SH-SY5Y (cell line): ENCODE measurements at regions not wholly inside any gene's neighbourhood (a gene's known extent, or its start where the extent isn't known, plus 50 kb on each side); places are given as distances from the start of the nearest gene placed in this dataset.

ENCODE experiments used
- GATA2 ChIP-seq: IDR thresholded peaks from 2 replicates; pipeline ENCODE4 v1.6.1; 2011; ENCODE audit warnings: mild to moderate bottlenecking, low read depth, low read length
- GATA3 ChIP-seq: IDR thresholded peaks from 2 replicates; pipeline ENCODE4 v1.6.1; 2011; ENCODE audit warnings: low read depth, mild to moderate bottlenecking, low read length, moderate library complexity

GRCh38 chr10:78544423-78545090 lies 510.9 kb downstream of the RPS24 start:
- no peak for TF ChIP-seq GATA2
- no peak for TF ChIP-seq GATA3

GRCh38 chr10:78545756-78546155 lies 512.1 kb downstream of the RPS24 start:
- no peak for TF ChIP-seq GATA3
- no peak for TF ChIP-seq GATA2

DNA sequence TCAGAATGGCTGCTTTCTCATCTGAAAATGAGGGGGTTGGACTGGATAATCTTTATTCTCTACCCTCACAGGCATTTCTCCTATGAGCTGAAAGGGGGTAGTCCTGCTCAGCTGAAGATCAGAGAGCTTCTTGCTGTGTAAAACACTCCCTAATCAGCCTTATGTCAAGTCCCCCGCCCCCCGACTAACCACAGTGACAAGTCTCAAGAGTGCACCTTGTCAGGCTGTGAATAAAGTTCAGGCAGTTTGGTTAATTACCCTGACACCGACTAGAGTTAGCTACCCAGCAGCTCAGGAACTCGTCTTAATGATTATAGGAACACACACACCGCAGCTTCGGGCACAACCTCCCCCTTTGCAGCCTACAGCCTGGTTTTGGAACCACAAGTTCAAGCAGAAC lies 513.7 kb downstream of the RPS24 start:
- TF ChIP-seq GATA2: no peak
- no peak for TF ChIP-seq GATA3

GRCh38 chr10:78547905-78548304 lies 514.2 kb downstream of the RPS24 start:
- TF ChIP-seq GATA3 (no peak), GATA2 (no peak)

DNA sequence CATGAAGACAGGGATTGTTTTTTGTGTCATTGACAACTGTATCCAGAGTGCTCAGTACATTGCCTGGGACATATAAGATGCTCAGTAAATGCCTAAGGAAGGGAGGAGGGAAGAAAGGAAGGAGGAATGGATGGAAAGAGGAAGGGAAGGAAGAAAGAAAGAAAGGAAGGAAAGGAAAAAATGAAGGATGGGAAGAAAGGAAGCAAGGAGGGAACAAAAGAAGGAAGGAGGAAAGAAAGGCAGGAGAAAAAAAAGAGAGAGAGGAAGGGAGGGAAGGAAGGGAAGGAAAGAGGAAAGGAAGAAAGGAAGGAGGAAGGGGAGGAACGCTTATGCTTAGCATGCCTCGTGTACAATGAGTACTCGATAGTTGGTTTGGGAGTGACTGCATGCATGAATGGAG lies 514.7 kb downstream of the RPS24 start:
- TF ChIP-seq GATA2 (no peak), GATA3 (no peak)

DNA sequence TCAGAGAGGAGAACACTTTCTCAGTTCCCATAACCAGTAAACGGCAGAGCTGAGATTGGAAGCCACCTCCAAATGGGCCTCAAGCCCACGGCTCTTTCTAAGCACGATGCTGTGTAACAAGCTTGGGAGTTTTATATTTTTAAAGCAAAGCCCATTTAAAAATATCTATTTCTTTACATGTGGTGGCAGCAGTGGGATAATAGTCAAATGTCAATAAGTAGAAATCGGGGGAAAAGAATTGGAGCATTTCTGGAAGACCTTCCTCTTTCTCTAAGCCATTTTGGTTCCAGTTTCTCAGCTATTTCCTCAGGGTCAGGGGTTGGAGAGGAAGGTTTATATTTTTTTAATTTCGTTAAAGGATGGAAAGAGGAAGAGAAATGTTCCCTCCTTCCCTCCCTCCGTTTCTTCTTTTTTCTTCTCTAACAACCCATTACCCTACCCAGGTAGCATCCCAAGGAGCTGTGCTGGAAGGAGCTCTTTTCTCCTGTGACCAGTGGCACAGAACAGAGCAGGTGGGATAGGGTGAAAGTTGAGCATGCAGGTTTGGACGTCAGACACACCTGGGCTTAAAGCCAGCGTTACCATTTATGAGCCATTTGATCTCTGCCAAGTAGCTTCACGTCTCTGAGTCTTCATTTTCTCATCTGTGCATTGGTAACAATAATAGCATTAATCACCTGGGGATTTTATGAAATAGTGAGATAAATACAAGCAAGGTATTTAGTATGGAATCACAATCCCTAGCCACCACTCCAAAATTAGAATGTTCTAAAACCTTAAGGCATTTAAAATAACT lies 515.7 kb downstream of the RPS24 start:
- no peak for TF ChIP-seq GATA2
- TF ChIP-seq GATA3: no peak

DNA sequence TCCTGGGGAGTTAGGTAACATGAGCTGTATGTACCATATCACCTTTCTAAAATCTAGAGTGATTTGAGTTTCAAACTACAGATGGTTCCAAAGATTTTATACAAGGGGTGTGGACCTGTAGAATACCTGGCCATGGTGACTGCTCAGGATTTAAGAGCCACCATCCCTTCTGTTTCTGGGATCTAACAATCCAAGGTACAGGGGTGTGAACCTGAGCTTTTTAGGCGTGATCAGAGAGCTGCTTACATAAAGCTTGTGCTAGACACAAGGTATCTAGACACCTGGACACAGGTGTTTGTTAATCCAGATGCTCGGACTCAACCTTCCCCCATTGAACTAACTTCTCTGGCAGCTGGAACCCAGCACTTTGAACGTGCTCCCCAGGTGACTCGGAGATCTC lies 516.4 kb downstream of the RPS24 start:
- TF ChIP-seq GATA2: no peak
- TF ChIP-seq GATA3: no peak

DNA sequence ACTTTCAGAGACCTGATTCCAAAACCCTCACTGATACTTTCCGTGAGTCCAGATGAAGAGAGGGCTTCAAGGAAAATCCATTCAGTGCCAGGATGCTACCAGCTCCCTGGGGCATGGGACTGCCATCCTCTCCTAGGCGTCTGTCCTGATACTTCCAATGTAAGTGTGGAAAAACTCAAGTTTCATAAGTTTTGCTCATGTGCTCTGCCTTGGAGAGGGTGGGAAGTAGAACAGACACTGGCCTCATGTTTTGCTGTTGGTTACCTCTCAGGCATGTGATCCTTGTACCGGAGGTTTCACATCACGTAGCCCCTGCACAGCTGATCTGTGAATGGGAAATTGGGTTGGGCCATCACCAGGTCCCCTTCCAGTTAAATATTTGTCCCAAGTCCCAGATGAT lies 517.1 kb downstream of the RPS24 start:
- TF ChIP-seq GATA2 (no peak), GATA3 (no peak)

DNA sequence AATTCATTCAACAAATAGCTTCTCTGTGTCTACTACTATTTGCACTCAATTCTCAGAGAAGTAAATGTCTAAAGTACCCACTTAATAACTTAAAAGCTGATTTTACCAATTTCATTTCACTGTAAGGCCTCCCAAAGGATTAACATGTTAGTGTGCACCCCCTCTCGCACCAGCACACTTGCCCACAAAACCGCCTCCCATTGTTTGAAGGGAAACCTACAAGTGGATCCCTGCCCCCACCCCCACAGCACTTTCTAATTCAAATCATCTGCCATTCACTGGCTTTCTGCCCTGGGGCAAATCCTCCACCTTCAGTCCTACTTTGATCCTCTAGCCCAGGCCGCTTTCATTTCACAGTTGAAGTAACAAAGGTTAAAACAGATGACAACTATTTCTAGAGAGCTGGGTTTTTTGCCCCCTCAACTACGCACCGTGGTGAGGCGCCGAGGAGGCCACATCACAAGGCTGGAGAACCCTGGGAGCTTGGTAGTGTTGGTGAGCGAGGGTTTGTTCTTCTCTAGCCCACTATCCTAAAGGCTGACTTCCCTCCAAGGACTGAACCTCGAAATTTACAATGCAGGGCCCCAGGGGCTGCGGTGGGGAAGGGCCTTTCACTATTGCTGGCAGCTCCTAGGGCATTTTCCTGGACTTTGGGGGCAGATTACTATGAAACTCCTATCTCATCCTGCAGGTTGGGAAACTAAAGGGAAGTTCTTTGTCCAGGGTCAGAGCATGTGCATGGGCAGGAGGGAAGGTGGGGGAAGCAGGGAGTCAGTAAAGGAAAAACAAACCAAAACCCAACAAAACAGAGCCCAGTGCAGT lies 517.4 kb upstream of the ZMIZ1 start:
- TF ChIP-seq GATA3 (no peak), GATA2 (no peak)

- TF ChIP-seq GATA2 (no peak), GATA3 (no peak)
Observed at GRCh38 chr10:78552261-78552811, 516.4 kb upstream of the ZMIZ1 start.

- no peak for TF ChIP-seq GATA3
- no peak for TF ChIP-seq GATA2
Observed at GRCh38 chr10:78553792-78554191, 515.0 kb upstream of the ZMIZ1 start.

- TF ChIP-seq GATA2: no peak
Observed at GRCh38 chr10:78555128-78555527, 513.6 kb upstream of the ZMIZ1 start.

DNA sequence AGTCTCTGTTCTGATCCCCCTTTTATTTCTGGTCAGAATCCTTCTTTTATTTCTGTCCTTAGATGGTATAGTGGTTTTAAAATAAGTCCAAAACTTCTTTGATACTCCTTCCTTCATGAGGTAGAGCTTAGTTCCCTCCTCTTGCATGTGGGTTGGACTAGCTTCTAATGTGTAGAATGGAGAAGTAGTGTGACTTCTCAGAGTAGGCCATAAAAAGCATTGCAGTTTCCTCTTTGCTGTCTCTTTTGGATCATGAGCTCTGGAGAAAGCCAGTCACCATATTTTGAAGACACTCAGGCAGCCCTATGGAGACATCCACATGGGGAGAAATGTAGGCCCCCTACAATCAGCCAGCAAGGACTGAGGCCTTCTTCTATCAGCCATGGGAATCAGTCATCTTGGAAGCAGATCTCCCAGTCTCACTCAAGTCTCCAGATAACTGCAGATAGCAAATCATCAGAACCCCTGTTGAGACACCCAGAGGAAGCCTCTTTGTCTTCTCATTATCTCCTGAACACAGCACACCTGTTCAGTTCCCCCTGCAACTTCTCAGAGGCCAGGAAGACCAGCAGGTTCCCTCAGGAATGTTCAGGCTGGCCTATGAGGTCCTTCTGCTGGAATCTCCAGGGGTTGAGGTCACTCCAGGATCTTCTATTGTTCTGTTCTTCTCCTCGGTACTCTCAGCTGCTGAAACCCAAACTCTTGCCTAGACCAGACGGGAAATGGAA lies 511.9 kb upstream of the ZMIZ1 start:
- TF ChIP-seq GATA3 (no peak), GATA2 (no peak)

- no peak for TF ChIP-seq GATA2
- TF ChIP-seq GATA3: no peak
Observed at GRCh38 chr10:78557433-78557925, 511.3 kb upstream of the ZMIZ1 start.

DNA sequence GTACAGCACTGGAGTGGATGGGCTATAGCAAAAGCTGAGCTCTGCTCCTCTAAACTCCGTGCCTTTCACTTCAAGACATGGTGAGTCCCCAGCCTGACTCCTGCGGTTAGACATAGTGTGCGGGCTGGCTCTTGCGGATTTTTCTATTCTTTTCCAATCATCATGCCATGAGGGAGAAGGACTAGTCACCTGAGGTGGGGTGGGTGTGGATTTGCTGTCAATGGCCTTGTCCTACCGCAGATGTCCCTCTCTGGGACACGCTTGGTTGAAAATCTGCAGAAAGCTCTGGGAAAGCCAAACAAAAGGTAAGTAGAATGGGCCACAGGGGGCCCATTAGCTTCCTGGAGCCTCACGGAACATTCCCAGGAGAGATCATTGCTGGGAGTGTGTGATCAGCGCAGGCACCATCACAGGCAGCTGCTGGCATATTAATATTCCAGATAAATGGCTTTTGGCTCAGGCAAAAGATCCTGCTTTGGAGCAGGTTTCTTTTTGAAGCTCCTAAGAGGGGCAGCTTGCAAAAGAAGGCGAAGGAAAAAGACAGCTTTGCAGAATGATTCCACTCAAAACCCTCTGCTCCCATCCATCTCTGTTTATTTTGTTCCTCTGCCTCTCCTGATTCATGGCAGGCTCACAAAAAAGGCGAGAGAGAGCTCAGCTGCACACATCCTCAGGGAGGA lies 509.0 kb upstream of the ZMIZ1 start:
- TF ChIP-seq GATA2 (no peak), GATA3 (no peak)
